ENCODE measurements at regions not wholly inside any gene's neighbourhood (a gene's known extent, or its start where the extent isn't known, plus 50 kb on each side); places are given as distances from the start of the nearest gene placed in this dataset.
"Not testable (repeated sequence)": the region's sequence is repeated elsewhere in the genome, so short reads cannot be mapped to it uniquely, and the experiment has no call there.

GRCh38 chr18:76611750-76612045 is 116.7 kb upstream of the ZNF516 start:
- in situ Hi-C loops (cut with HindIII; ENCODE audit: low sequenced_read_pairs): not testable (repeated sequence)

- in situ Hi-C loops (cut with HindIII; ENCODE audit: low sequenced_read_pairs): no loop called here
Observed at GRCh38 chr18:76610933-76611749, 116.1 kb upstream of the ZNF516 start.

GRCh38 chr18:76610012-76610411 is 115.0 kb upstream of the ZNF516 start:
- in situ Hi-C loops (cut with HindIII; ENCODE audit: low sequenced_read_pairs): no loop called here

- in situ Hi-C loops (cut with HindIII; ENCODE audit: low sequenced_read_pairs): no loop called here
Observed at GRCh38 chr18:76605341-76605929, 110.4 kb upstream of the ZNF516 start.

GRCh38 chr18:76604935-76605240 is 109.8 kb upstream of the ZNF516 start:
- in situ Hi-C loops (cut with HindIII; ENCODE audit: low sequenced_read_pairs): no loop called here

- in situ Hi-C loops (cut with HindIII; ENCODE audit: low sequenced_read_pairs): no loop called here
Observed at GRCh38 chr18:76604108-76604934, 109.3 kb upstream of the ZNF516 start.

GRCh38 chr18:76602191-76602590 is 107.1 kb upstream of the ZNF516 start:
- in situ Hi-C loops (cut with HindIII; ENCODE audit: low sequenced_read_pairs): no loop called here

GRCh38 chr18:76600076-76600475 is 105.0 kb upstream of the ZNF516 start:
- in situ Hi-C loops (cut with HindIII; ENCODE audit: low sequenced_read_pairs): not testable (repeated sequence)

GRCh38 chr18:76594966-76595365 is 99.9 kb upstream of the ZNF516 start:
- in situ Hi-C loops (cut with HindIII; ENCODE audit: low sequenced_read_pairs): no loop called here

- in situ Hi-C loops (cut with HindIII; ENCODE audit: low sequenced_read_pairs): no loop called here
Observed at GRCh38 chr18:76593843-76594242, 98.8 kb upstream of the ZNF516 start.

GRCh38 chr18:76592981-76593381 is 97.9 kb upstream of the ZNF516 start:
- in situ Hi-C loops (cut with HindIII; ENCODE audit: low sequenced_read_pairs): no loop called here

GRCh38 chr18:76592096-76592495 is 97.1 kb upstream of the ZNF516 start:
- in situ Hi-C loops (cut with HindIII; ENCODE audit: low sequenced_read_pairs): no loop called here

- in situ Hi-C loops (cut with HindIII; ENCODE audit: low sequenced_read_pairs): no loop called here
Observed at GRCh38 chr18:76589866-76590265, 94.8 kb upstream of the ZNF516 start.

GRCh38 chr18:76589316-76589715 is 94.3 kb upstream of the ZNF516 start:
- in situ Hi-C loops (cut with HindIII; ENCODE audit: low sequenced_read_pairs): no loop called here

GRCh38 chr18:76588601-76589226 is 93.7 kb upstream of the ZNF516 start:
- in situ Hi-C loops (cut with HindIII; ENCODE audit: low sequenced_read_pairs): no loop called here

- in situ Hi-C loops (cut with HindIII; ENCODE audit: low sequenced_read_pairs): no loop called here
Observed at GRCh38 chr18:76587879-76588271, 92.8 kb upstream of the ZNF516 start.

GRCh38 chr18:76587147-76587878 is 92.3 kb upstream of the ZNF516 start:
- in situ Hi-C loops (cut with HindIII; ENCODE audit: low sequenced_read_pairs): no loop called here

GRCh38 chr18:76584414-76585310 is 89.6 kb upstream of the ZNF516 start:
- in situ Hi-C loops (cut with HindIII; ENCODE audit: low sequenced_read_pairs): no loop called here

GRCh38 chr18:76581261-76581660 is 86.2 kb upstream of the ZNF516 start:
- in situ Hi-C loops (cut with HindIII; ENCODE audit: low sequenced_read_pairs): no loop called here

Measured in endothelial cell of hepatic sinusoid (primary cell).